GM23338 (cell line): ENCODE measurements at regions not wholly inside any gene's neighbourhood (a gene's known extent, or its start where the extent isn't known, plus 50 kb on each side); places are given as distances from the start of the nearest gene placed in this dataset.

Source experiments
- ATAC-seq: fragments of 200-7000 bp; cut with Tn5 transposase; 3 replicates; pipeline ENCODE4 v1.9.1; 2020
- DNase-seq: peaks from one replicate; pipeline ENCODE4 v3.0.0-alpha.2; 2015; ENCODE audit warnings: low spot score
- H2AFZ ChIP-seq: fragments of 200-600 bp; sonication (generic); 2 replicates; pipeline ENCODE4 v1.8.0; 2016; ENCODE audit warnings: antibody characterized with exemption, mild to moderate bottlenecking, moderate library complexity
- H3F3A ChIP-seq: fragments of 200-600 bp; sonication (generic); replicated peaks from 2 replicates; pipeline ENCODE4 v1.8.0; 2017; ENCODE audit warnings: antibody characterized with exemption, mixed run types, low read depth
- H3K27ac ChIP-seq: fragments of 200-600 bp; sonication (generic); 2 replicates; pipeline ENCODE4 v1.6.1; 2016; ENCODE audit warnings: low read depth
- H3K27me3 ChIP-seq: fragments of 200-600 bp; sonication (generic); 2 replicates; pipeline ENCODE4 v1.8.0; 2016; ENCODE audit warnings: mild to moderate bottlenecking, mixed run types, moderate library complexity; ENCODE audit not compliant: insufficient read depth
- H3K36me3 ChIP-seq: fragments of 200-600 bp; sonication (generic); 2 replicates; pipeline ENCODE4 v1.8.0; 2016; ENCODE audit warnings: mild to moderate bottlenecking; ENCODE audit not compliant: insufficient read depth
- H3K4me1 ChIP-seq: fragments of 200-600 bp; sonication (generic); 2 replicates; pipeline ENCODE4 v1.8.0; 2016; ENCODE audit warnings: mild to moderate bottlenecking, moderate library complexity; ENCODE audit not compliant: insufficient read depth
- H3K4me2 ChIP-seq: fragments of 200-600 bp; sonication (generic); 2 replicates; pipeline ENCODE4 v1.7.1; 2017; ENCODE audit warnings: mixed run types
- H3K4me3 ChIP-seq: fragments of 200-600 bp; sonication (generic); 2 replicates; pipeline ENCODE4 v1.6.1; 2016; ENCODE audit warnings: mixed run types
- H3K79me2 ChIP-seq: fragments of 200-600 bp; sonication (generic); replicated peaks from 2 replicates; pipeline ENCODE4 v1.8.0; 2017; ENCODE audit warnings: mild to moderate bottlenecking; ENCODE audit not compliant: insufficient read depth
- H3K9me2 ChIP-seq: fragments of 200-600 bp; sonication (generic); 2 replicates; pipeline ENCODE4 v1.8.0; 2017; ENCODE audit not compliant: insufficient read depth
- H4K20me1 ChIP-seq: fragments of 200-600 bp; sonication (generic); replicated peaks from 2 replicates; pipeline ENCODE4 v1.8.0; 2017; ENCODE audit warnings: mild to moderate bottlenecking; ENCODE audit not compliant: insufficient read depth
- H3K27ac Mint-ChIP-seq: 2 replicates; pipeline ENCODE4 v1.8.0; 2020; ENCODE audit warnings: inconsistent platforms, mild to moderate bottlenecking, moderate library complexity, mixed read lengths
- H3K27me3 Mint-ChIP-seq: 3 replicates; pipeline ENCODE4 v1.8.0; 2022; ENCODE audit warnings: low read depth, mild to moderate bottlenecking, moderate library complexity, mixed read lengths, inconsistent platforms; ENCODE audit not compliant: insufficient read depth, poor library complexity
- H3K36me3 Mint-ChIP-seq: 3 replicates; pipeline ENCODE4 v1.8.0; 2021; ENCODE audit warnings: low read depth, mild to moderate bottlenecking, inconsistent platforms, moderate library complexity, mixed read lengths
- H3K4me1 Mint-ChIP-seq: 3 replicates; pipeline ENCODE4 v1.8.0; 2020; ENCODE audit warnings: mild to moderate bottlenecking, inconsistent platforms, mixed read lengths
- H3K4me3 Mint-ChIP-seq: 3 replicates; pipeline ENCODE4 v1.8.0; 2021; ENCODE audit warnings: moderate library complexity, mild to moderate bottlenecking, inconsistent platforms, mixed read lengths
- H3K9me3 Mint-ChIP-seq: 3 replicates; pipeline ENCODE4 v1.8.0; 2020; ENCODE audit warnings: moderate library complexity, mild to moderate bottlenecking, inconsistent platforms, mixed read lengths
- CTCF ChIP-seq, 2 experiments: fragments of 200-600 bp in 1 of 2; sonication (generic) in 1 of 2; conservative IDR thresholded peaks; 2 replicates each; pipeline versions ENCODE4 v1.5.1 to v1.6.1; 2016 to 2017; ENCODE audit warnings: antibody characterized with exemption in 2 of 2, low read depth in 2 of 2, mild to moderate bottlenecking in 2 of 2, moderate library complexity in 1 of 2
- EZH2 ChIP-seq: fragments of 200-600 bp; sonication (generic); IDR thresholded peaks from one replicate; pipeline ENCODE4 v1.8.0; 2017; ENCODE audit warnings: antibody characterized with exemption, mild to moderate bottlenecking, low read depth; ENCODE audit not compliant: unreplicated experiment
- EZH2phosphoT487 ChIP-seq: fragments of 200-600 bp; sonication (generic); IDR thresholded peaks from one replicate; pipeline ENCODE4 v1.8.1; 2018; ENCODE audit warnings: antibody characterized with exemption; ENCODE audit not compliant: unreplicated experiment
- JUNB ChIP-seq: IDR thresholded peaks from one replicate; pipeline ENCODE4 v1.6.1; 2016; ENCODE audit warnings: antibody characterized with exemption; ENCODE audit not compliant: unreplicated experiment
- NANOG ChIP-seq: IDR thresholded peaks from 2 replicates; pipeline ENCODE4 v1.6.1; 2016; ENCODE audit warnings: antibody characterized with exemption, borderline replicate concordance
- POLR2AphosphoS5 ChIP-seq: IDR thresholded peaks from 2 replicates; pipeline ENCODE4 v1.6.1; 2016; ENCODE audit warnings: antibody characterized with exemption, low read depth
- REST ChIP-seq: IDR thresholded peaks from one replicate; pipeline ENCODE4 v1.6.1; 2018; ENCODE audit warnings: antibody characterized with exemption; ENCODE audit not compliant: unreplicated experiment
- STAT1 ChIP-seq: IDR thresholded peaks from one replicate; pipeline ENCODE4 v1.6.1; 2016; ENCODE audit warnings: antibody characterized with exemption; ENCODE audit not compliant: unreplicated experiment
- ZNF114 ChIP-seq: fragments of 250-450 bp; sonication (Bioruptor Pico); IDR thresholded peaks from 2 replicates; pipeline ENCODE4 v1.5.0; 2020; ENCODE audit warnings: mild to moderate bottlenecking, moderate library complexity
- ZNF331 ChIP-seq: fragments of 250-450 bp; sonication (Bioruptor Pico); IDR thresholded peaks from 2 replicates; pipeline ENCODE4 v1.5.0; 2020; ENCODE audit warnings: low read depth, mild to moderate bottlenecking, moderate library complexity
- ZNF462 ChIP-seq: fragments of 250-450 bp; sonication (Bioruptor Pico); IDR thresholded peaks from 2 replicates; pipeline ENCODE4 v1.5.0; 2020; ENCODE audit warnings: mild to moderate bottlenecking, moderate library complexity

GRCh38 chr18:59047321-59048047, 92.2 kb upstream of the SEC11C start (continued):
- TF ChIP-seq CTCF (conservative IDR thresholded peaks at IDR 0.05; ENCODE audit: low read depth in 2 of 2): no peak

- no peaks in the 10 kb centered on the region for H3K36me3 ChIP-seq
- no peaks in the 10 kb centered on the region for H3F3A ChIP-seq
- H3K4me3 Mint-ChIP-seq: no peak overlapping the region
- no peaks in the 10 kb centered on the region for H3K9me2 ChIP-seq
- H3K4me3 ChIP-seq: no peak overlapping the region
- H2AFZ ChIP-seq: peak overlapping the region; percentile 72; the same call in 1 of the 2 replicates
- no peak for DNase-seq
- H3K9me3 Mint-ChIP-seq: no peaks in the 10 kb centered on the region
- H3K4me1 ChIP-seq: peaks cover 27% of the 10 kb centered on the region
- H3K27ac Mint-ChIP-seq: no peak overlapping the region
- H3K27ac ChIP-seq: no peak overlapping the region
- H3K79me2 ChIP-seq: no peaks in the 10 kb centered on the region
- H3K4me1 Mint-ChIP-seq: peaks cover 31% of the 10 kb centered on the region
- peaks cover 7% of the 10 kb centered on the region for H3K27me3 Mint-ChIP-seq
- H3K4me2 ChIP-seq: no peak overlapping the region
- H3K27me3 ChIP-seq: no peaks in the 10 kb centered on the region
- no peaks in the 10 kb centered on the region for H3K36me3 Mint-ChIP-seq
- H4K20me1 ChIP-seq: no peaks in the 10 kb centered on the region
- ATAC-seq: no peak
- TF ChIP-seq STAT1: no peak
- TF ChIP-seq ZNF462 (CRISPR knock-in tag): no peak
- TF ChIP-seq EZH2: no peak
- TF ChIP-seq EZH2phosphoT487: no peak
- TF ChIP-seq REST: no peak
- no peak for TF ChIP-seq ZNF331 (CRISPR knock-in tag)
- TF ChIP-seq NANOG: no peak
- TF ChIP-seq CTCF (conservative IDR thresholded peaks at IDR 0.05; ENCODE audit: low read depth in 2 of 2): no peak
- no peak for TF ChIP-seq JUNB
- TF ChIP-seq ZNF114 (CRISPR knock-in tag): no peak
- TF ChIP-seq POLR2AphosphoS5: no peak
Observed at GRCh38 chr18:59048048-59048363, 91.7 kb upstream of the SEC11C start.
